ENCODE measurements at regions not wholly inside any gene's neighbourhood (a gene's known extent, or its start where the extent isn't known, plus 50 kb on each side); places are given as distances from the start of the nearest gene placed in this dataset.

DNA sequence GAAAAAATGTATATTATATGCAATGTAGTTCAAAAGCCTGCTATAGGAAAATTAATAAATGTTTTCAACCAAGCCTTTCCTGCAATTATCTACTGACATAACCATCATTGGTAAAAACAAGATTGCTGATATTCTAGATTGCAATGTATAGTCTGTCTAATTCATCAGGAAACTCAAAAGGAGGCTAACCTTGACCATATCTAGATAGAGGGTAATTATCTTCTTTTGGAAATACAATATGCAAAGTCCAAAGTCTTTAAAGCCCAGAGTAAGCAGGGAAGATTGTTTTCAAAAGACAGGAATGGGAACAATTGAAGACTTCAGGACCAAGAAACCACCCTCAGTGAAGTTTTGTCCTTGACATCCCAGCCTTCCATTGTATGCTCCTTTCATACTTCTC lies 123.1 kb upstream of the GLRA2 start:
- TF ChIP-seq, protein P1, sequence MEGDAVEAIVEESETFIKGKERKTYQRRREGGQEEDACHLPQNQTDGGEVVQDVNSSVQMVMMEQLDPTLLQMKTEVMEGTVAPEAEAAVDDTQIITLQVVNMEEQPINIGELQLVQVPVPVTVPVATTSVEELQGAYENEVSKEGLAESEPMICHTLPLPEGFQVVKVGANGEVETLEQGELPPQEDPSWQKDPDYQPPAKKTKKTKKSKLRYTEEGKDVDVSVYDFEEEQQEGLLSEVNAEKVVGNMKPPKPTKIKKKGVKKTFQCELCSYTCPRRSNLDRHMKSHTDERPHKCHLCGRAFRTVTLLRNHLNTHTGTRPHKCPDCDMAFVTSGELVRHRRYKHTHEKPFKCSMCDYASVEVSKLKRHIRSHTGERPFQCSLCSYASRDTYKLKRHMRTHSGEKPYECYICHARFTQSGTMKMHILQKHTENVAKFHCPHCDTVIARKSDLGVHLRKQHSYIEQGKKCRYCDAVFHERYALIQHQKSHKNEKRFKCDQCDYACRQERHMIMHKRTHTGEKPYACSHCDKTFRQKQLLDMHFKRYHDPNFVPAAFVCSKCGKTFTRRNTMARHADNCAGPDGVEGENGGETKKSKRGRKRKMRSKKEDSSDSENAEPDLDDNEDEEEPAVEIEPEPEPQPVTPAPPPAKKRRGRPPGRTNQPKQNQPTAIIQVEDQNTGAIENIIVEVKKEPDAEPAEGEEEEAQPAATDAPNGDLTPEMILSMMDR (IDR thresholded peaks at IDR 0.05), result no peak
- TF ChIP-seq POLR2A (IDR thresholded peaks at IDR 0.05), result no peak

Data from body of pancreas (tissue), 4 donors.